IMR-90 (cell line): ENCODE measurements at regions not wholly inside any gene's neighbourhood (a gene's known extent, or its start where the extent isn't known, plus 50 kb on each side); places are given as distances from the start of the nearest gene placed in this dataset.

Experiments used
- ATAC-seq: fragments of 200-7000 bp; cut with Tn5 transposase; 2 replicates; pipeline ENCODE4 v1.9.1; 2020; ENCODE audit warnings: low read depth, mild to moderate bottlenecking, moderate library complexity
- BruUV-seq: library from RNA; stranded (reverse); fragments of 400-500 nt; replicated peaks from 2 replicates; lab custom pipeline; 2021; lab: Mats Ljungman, UMichigan
- CTCF ChIA-PET: fragments of 300-600 bp; formaldehyde crosslinking; extraction: SDS; loops from one replicate; lab custom pipeline; 2021; ENCODE audit warnings: antibody characterized with exemption; lab: Yijun Ruan, JAX
- POLR2A ChIA-PET: fragments of 300-600 bp; sonication (Branson Sonifier 250); formaldehyde crosslinking; loops from one replicate; lab custom pipeline; 2022; ENCODE audit warnings: antibody characterized with exemption; ENCODE audit not compliant: unreplicated experiment; lab: Charles Lee
- DNase-seq: peaks from one replicate; pipeline ENCODE4 v3.0.0; 2013
- H2AFZ ChIP-seq: replicated peaks from 2 replicates; pipeline ENCODE3; 2013; ENCODE audit warnings: low read length, mild to moderate bottlenecking; ENCODE audit not compliant: poor library complexity
- H2AK5ac ChIP-seq: 2 replicates; pipeline ENCODE4 v1.6.1; 2013; ENCODE audit warnings: low read depth, low read length, inconsistent platforms
- H2AK9ac ChIP-seq: replicated peaks from 2 replicates; pipeline ENCODE3; 2013; ENCODE audit warnings: mild to moderate bottlenecking, low read depth, low read length, moderate library complexity; ENCODE audit not compliant: poor library complexity
- H2BK120ac ChIP-seq: 2 replicates; pipeline ENCODE4 v1.6.1; 2013; ENCODE audit warnings: low read depth, low read length, inconsistent platforms
- H2BK15ac ChIP-seq: 3 replicates; pipeline ENCODE4 v1.6.1; 2013; ENCODE audit warnings: low read depth, low read length, inconsistent platforms
- H2BK20ac ChIP-seq: 2 replicates; pipeline ENCODE4 v1.6.1; 2013; ENCODE audit warnings: low read depth, mild to moderate bottlenecking, inconsistent platforms, low read length, moderate library complexity
- H2BK5ac ChIP-seq: 2 replicates; pipeline ENCODE4 v1.6.1; 2013; ENCODE audit warnings: mild to moderate bottlenecking, low read depth, low read length, inconsistent platforms; ENCODE audit not compliant: poor library complexity, severe bottlenecking
- H3K14ac ChIP-seq: replicated peaks from 2 replicates; pipeline ENCODE4 v1.6.1; 2013; ENCODE audit warnings: low read depth, low read length, inconsistent platforms
- H3K18ac ChIP-seq: 2 replicates; pipeline ENCODE4 v1.6.1; 2013; ENCODE audit warnings: low read depth, low read length, control low read depth
- H3K23ac ChIP-seq: 2 replicates; pipeline ENCODE4 v1.6.1; 2013; ENCODE audit warnings: low read depth, low read length, inconsistent platforms
- H3K27ac ChIP-seq: 2 replicates; pipeline ENCODE4 v1.5.1; 2013; ENCODE audit warnings: mild to moderate bottlenecking, control low read depth, low read length; ENCODE audit not compliant: insufficient read depth
- H3K27me3 ChIP-seq: 2 replicates; pipeline ENCODE4 v1.6.1; 2013; ENCODE audit warnings: low read length; ENCODE audit not compliant: control insufficient read depth, insufficient read depth
- H3K36me3 ChIP-seq: 2 replicates; pipeline ENCODE4 v1.6.1; 2013; ENCODE audit warnings: low read length, mixed read lengths; ENCODE audit not compliant: control insufficient read depth, insufficient read depth
- H3K4ac ChIP-seq: 2 replicates; pipeline ENCODE4 v1.6.1; 2013; ENCODE audit warnings: low read depth, low read length, inconsistent platforms
- H3K4me1 ChIP-seq: 2 replicates; pipeline ENCODE4 v1.6.1; 2013; ENCODE audit warnings: low read length, mixed read lengths; ENCODE audit not compliant: control insufficient read depth, insufficient read depth
- H3K4me2 ChIP-seq: 2 replicates; pipeline ENCODE4 v1.6.1; 2013; ENCODE audit warnings: low read depth, mild to moderate bottlenecking, control low read depth, low read length, moderate library complexity
- H3K4me3 ChIP-seq: 2 replicates; pipeline ENCODE4 v1.5.1; 2013; ENCODE audit warnings: low read depth, mild to moderate bottlenecking, control low read depth, low read length, moderate library complexity; ENCODE audit not compliant: insufficient read depth
- H3K56ac ChIP-seq: 2 replicates; pipeline ENCODE4 v1.6.1; 2013; ENCODE audit warnings: low read length, inconsistent platforms; ENCODE audit not compliant: insufficient read depth; ENCODE audit errors: extremely low read depth
- H3K79me1 ChIP-seq, 2 experiments: 2 replicates each; pipeline ENCODE4 v1.6.1; 2013; ENCODE audit warnings: low read length in 2 of 2, inconsistent platforms in 1 of 2, low read depth in 1 of 2
- H3K9ac ChIP-seq: 2 replicates; pipeline ENCODE4 v1.6.1; 2013; ENCODE audit warnings: low read depth, low read length, control low read depth
- H3K9me1 ChIP-seq: 2 replicates; pipeline ENCODE4 v1.6.1; 2013; ENCODE audit warnings: low read length, inconsistent platforms; ENCODE audit not compliant: insufficient read depth
- H3K9me3 ChIP-seq: 2 replicates; pipeline ENCODE4 v1.6.1; 2013; ENCODE audit warnings: low read length; ENCODE audit not compliant: control insufficient read depth, insufficient read depth
- H4K20me1 ChIP-seq: 2 replicates; pipeline ENCODE4 v1.6.1; 2013; ENCODE audit warnings: low read length, inconsistent platforms; ENCODE audit not compliant: insufficient read depth
- H4K5ac ChIP-seq: 2 replicates; pipeline ENCODE4 v1.6.1; 2013; ENCODE audit warnings: mild to moderate bottlenecking, low read depth, low read length, control low read depth
- H4K8ac ChIP-seq, 2 experiments: 2 replicates each; pipeline ENCODE4 v1.6.1; 2013; ENCODE audit warnings: low read depth in 2 of 2, low read length in 2 of 2, control low read depth in 1 of 2, inconsistent platforms in 1 of 2
- H4K91ac ChIP-seq: 2 replicates; pipeline ENCODE4 v1.6.1; 2013; ENCODE audit warnings: low read depth, low read length, inconsistent platforms; ENCODE audit not compliant: insufficient read depth
- CHD1 ChIP-seq: IDR thresholded peaks from 2 replicates; pipeline ENCODE4 v1.6.1; 2012; ENCODE audit warnings: low read depth, low read length, improper control_type of control experiment
- MXI1 ChIP-seq: IDR thresholded peaks from 2 replicates; pipeline ENCODE4 v1.6.1; 2012; ENCODE audit warnings: low read depth, mild to moderate bottlenecking, low read length, moderate library complexity, borderline replicate concordance
- NFE2L2 ChIP-seq: fragments of 150-350 bp; IDR thresholded peaks from 2 replicates; pipeline ENCODE4 v1.6.1; 2016; ENCODE audit warnings: low read depth, mild to moderate bottlenecking, low read length
- POLR2A ChIP-seq: IDR thresholded peaks from 2 replicates; pipeline ENCODE4 v1.6.1; 2012; ENCODE audit warnings: mild to moderate bottlenecking, low read depth, low read length
- RCOR1 ChIP-seq: IDR thresholded peaks from 2 replicates; pipeline ENCODE4 v1.6.1; 2012; ENCODE audit warnings: mild to moderate bottlenecking, low read length, improper control_type of control experiment; ENCODE audit not compliant: insufficient replicate concordance
- WGBS, 2 experiments: methylation state at CpG; one replicate each; pipeline versions ENCODE4 v1.1.5 to v1.1.7; 2013; ENCODE audit warnings: missing lambda C conversion rate in 2 of 2; ENCODE audit not compliant: insufficient read length in 1 of 2; ENCODE audit errors: extremely low coverage in 2 of 2; 5-methylcytosine and 5-hydroxymethylcytosine counted together
- dilution Hi-C: fragments of 300-500 bp; cut with HindIII; formaldehyde crosslinking; loops from one replicate; pipeline ENCODE4 v1.14.3; 2018; ENCODE audit warnings: low sequenced_read_pairs; ENCODE audit not compliant: unreplicated experiment
- in situ Hi-C: fragments of 300-500 bp; cut with MboI; formaldehyde crosslinking; loops from 3 replicates; pipeline ENCODE4 v1.14.3; 2019; ENCODE audit warnings: low sequenced_read_pairs, inconsistent platforms, mixed read lengths
- intact Hi-C: fragments of 100-400 bp; cut with micrococcal nuclease; formaldehyde crosslinking; loops from 2 replicates; pipeline ENCODE4 v1.10.0; 2022
- TF ChIP-seq, protein P1 (sequence below): fragments of 150-350 bp; IDR thresholded peaks from 2 replicates; pipeline ENCODE4 v1.6.1; 2016; ENCODE audit warnings: low read depth, mild to moderate bottlenecking, low read length, moderate library complexity, borderline replicate concordance

DNA sequence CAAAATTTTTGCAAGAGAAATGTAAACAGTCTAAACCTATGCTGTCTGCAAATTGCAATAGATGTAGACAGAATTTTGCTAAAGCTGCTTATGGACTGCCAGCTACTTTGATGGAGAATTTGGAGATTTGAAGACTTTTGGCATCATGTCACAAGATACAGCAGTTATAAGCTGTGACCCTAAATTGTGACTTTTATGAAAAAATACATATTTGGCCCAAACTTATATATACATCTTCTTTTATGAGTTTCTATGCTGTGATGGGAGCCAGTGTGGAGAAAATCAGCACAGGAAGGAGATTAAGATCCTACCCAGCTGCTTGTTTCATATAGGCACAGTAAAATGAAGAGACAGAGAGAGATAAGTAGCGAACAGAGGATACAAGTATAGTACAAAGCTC lies 1595.4 kb downstream of the PLA2G4A start:
- Histone ChIP-seq H2BK20ac (no peak overlapping the region), H4K20me1 (no peaks in the 10 kb centered on the region), H3K4me1 (no peaks in the 10 kb centered on the region), H2BK15ac (no peak overlapping the region), H4K8ac (no peak overlapping the region), H2AFZ (no peak overlapping the region), H3K36me3 (no peaks in the 10 kb centered on the region), H3K27me3 (no peaks in the 10 kb centered on the region), H2AK9ac (no peak overlapping the region), H4K5ac (no peak overlapping the region), H3K9ac (no peak overlapping the region), H3K23ac (no peak overlapping the region), H2BK120ac (peak overlapping the region; percentile 66), H3K14ac (no peak overlapping the region), H4K91ac (peak overlapping the region; percentile 54; the same call in 1 of the 2 replicates), H2AK5ac (no peak overlapping the region), H3K27ac (no peak overlapping the region), H3K4ac (no peak overlapping the region; the same call in 1 of the 2 replicates), H3K79me1 (no peaks in the 10 kb centered on the region), H2BK5ac (peak overlapping the region; percentile 24), H3K4me2 (no peak overlapping the region; the same call in 1 of the 2 replicates), H3K56ac (no peak overlapping the region), H3K4me3 (no peak overlapping the region), H3K9me3 (no peaks in the 10 kb centered on the region), H3K18ac (peak overlapping the region; percentile 4; the same call in 1 of the 2 replicates), H3K9me1 (no peaks in the 10 kb centered on the region)
- TF ChIP-seq RCOR1 (no peak), CHD1 (no peak), MXI1 (no peak), NFE2L2 (no peak), POLR2A (no peak)
- TF ChIP-seq, protein P1, sequence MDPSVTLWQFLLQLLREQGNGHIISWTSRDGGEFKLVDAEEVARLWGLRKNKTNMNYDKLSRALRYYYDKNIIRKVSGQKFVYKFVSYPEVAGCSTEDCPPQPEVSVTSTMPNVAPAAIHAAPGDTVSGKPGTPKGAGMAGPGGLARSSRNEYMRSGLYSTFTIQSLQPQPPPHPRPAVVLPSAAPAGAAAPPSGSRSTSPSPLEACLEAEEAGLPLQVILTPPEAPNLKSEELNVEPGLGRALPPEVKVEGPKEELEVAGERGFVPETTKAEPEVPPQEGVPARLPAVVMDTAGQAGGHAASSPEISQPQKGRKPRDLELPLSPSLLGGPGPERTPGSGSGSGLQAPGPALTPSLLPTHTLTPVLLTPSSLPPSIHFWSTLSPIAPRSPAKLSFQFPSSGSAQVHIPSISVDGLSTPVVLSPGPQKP = no peak
- intact Hi-C loops = no loop called here
- ChIA-PET POLR2A (no interaction called here), CTCF (no interaction called here)
- BruUV-seq = no TSS peak
- ATAC-seq (no peak), DNase-seq (no peak)
- dilution Hi-C loops = no loop called here
- in situ Hi-C loops = no loop called here
- no CpG with 5 or more reads among the region's 1 CpG for WGBS, 2 experiments
